C4-2B (cell line): ENCODE measurements at regions not wholly inside any gene's neighbourhood (a gene's known extent, or its start where the extent isn't known, plus 50 kb on each side); places are given as distances from the start of the nearest gene placed in this dataset.

Experiments
- ZFX ChIP-seq: fragments of 450-650 bp; IDR thresholded peaks from 2 replicates; pipeline ENCODE4 v1.6.1; 2017
- TF ChIP-seq, protein P1 (sequence below): fragments of 450-650 bp; conservative IDR thresholded peaks from 2 replicates; pipeline ENCODE4 v1.5.1; 2017; ENCODE audit warnings: mild to moderate bottlenecking

DNA sequence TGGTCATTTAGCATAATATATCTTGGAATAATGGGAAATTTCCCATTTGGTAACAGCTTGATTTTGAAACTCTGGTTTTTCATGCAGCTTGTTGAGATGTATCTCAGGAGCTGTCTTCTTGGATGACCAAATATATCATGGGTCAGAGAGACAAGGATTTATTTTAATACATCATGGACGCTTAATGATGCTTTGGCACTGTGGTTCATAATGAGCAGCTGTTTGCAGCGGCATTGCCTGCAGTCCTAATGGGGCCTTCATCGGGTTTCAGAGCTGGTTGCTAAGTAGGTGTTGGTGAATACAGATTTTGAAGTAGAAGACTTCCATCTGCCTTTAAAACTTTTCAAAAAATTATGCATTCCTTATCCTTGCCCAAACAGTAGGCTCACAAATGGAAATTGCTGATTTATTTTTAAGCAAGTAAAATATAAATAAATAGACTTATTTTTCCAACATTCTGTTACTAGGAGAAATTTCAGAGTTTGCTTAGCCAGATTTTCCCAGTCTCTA lies 389.5 kb upstream of the FAT3 start:
- TF ChIP-seq, protein P1, sequence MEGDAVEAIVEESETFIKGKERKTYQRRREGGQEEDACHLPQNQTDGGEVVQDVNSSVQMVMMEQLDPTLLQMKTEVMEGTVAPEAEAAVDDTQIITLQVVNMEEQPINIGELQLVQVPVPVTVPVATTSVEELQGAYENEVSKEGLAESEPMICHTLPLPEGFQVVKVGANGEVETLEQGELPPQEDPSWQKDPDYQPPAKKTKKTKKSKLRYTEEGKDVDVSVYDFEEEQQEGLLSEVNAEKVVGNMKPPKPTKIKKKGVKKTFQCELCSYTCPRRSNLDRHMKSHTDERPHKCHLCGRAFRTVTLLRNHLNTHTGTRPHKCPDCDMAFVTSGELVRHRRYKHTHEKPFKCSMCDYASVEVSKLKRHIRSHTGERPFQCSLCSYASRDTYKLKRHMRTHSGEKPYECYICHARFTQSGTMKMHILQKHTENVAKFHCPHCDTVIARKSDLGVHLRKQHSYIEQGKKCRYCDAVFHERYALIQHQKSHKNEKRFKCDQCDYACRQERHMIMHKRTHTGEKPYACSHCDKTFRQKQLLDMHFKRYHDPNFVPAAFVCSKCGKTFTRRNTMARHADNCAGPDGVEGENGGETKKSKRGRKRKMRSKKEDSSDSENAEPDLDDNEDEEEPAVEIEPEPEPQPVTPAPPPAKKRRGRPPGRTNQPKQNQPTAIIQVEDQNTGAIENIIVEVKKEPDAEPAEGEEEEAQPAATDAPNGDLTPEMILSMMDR = no peak
- no peak for TF ChIP-seq ZFX
